Left lung (tissue), 4 donors: ENCODE measurements at regions not wholly inside any gene's neighbourhood (a gene's known extent, or its start where the extent isn't known, plus 50 kb on each side); places are given as distances from the start of the nearest gene placed in this dataset.

Experiments used
- ATAC-seq: fragments of 200-7000 bp; cut with Tn5 transposase; one replicate; pipeline ENCODE4 v1.9.1; 2020; ENCODE audit warnings: moderate library complexity
- DNase-seq, 4 donors: peaks; one replicate each; pipeline ENCODE4 v3.0.0-alpha.2; 2013 to 2020
- H3K27ac ChIP-seq, 2 donors: fragments of 200-600 bp; sonication (generic) in 1 of 2; one replicate each; pipeline versions ENCODE4 v1.5.0 to v1.8.0; 2020 to 2021
- H3K27me3 ChIP-seq, 2 donors: fragments of 200-600 bp; sonication (generic) in 1 of 2; one replicate each; pipeline versions ENCODE4 v1.5.0 to v1.8.0; 2020 to 2021
- H3K36me3 ChIP-seq, 2 donors: fragments of 200-600 bp; sonication (generic) in 1 of 2; one replicate each; pipeline versions ENCODE4 v1.5.0 to v1.8.0; 2020 to 2021
- H3K4me1 ChIP-seq, 2 donors: fragments of 200-600 bp; one replicate each; pipeline ENCODE4 v1.8.0; 2021
- H3K4me3 ChIP-seq, 2 donors: fragments of 200-600 bp; sonication (generic) in 1 of 2; one replicate each; pipeline versions ENCODE4 v1.5.0 to v1.8.0; 2020 to 2021; ENCODE audit warnings: mild to moderate bottlenecking in 1 of 2
- H3K9me3 ChIP-seq, 2 donors: fragments of 200-600 bp; sonication (generic) in 1 of 2; one replicate each; pipeline versions ENCODE4 v1.5.0 to v1.8.0; 2020 to 2021
- CTCF ChIP-seq, 2 donors: fragments of 200-600 bp; sonication (generic) in 1 of 2; IDR thresholded peaks; one replicate each; pipeline versions ENCODE4 v1.5.0 to v1.8.0; 2021; ENCODE audit warnings: antibody characterized with exemption in 2 of 2
- intact Hi-C, 2 donors: fragments of 100-400 bp; cut with DNase I; formaldehyde crosslinking; loops; one replicate each; pipeline versions ENCODE4 v1.11.2 to v1.14.2; 2022
- donor health status: DM: no; HTN: yes; CAD: no.
- donor health status: DM: no; HTN: no; CAD: no.

GRCh38 chr13:61608138-61608537, 192.5 kb upstream of the PCDH20 start:
- intact Hi-C loops = no loop called here
- H3K27me3 ChIP-seq = no peaks in the 10 kb centered on the region
- TF ChIP-seq CTCF (IDR thresholded peaks at IDR 0.05) = no peak
- H3K36me3 ChIP-seq = no peaks in the 10 kb centered on the region
- no peaks in the 10 kb centered on the region for H3K9me3 ChIP-seq
- DNase-seq = no peak
- H3K4me3 ChIP-seq = no peak overlapping the region
- no peaks in the 10 kb centered on the region for H3K4me1 ChIP-seq
- H3K27ac ChIP-seq = no peak overlapping the region
- ATAC-seq = no peak

- no peaks in the 10 kb centered on the region for H3K27me3 ChIP-seq
- H3K27ac ChIP-seq = no peak overlapping the region
- no peaks in the 10 kb centered on the region for H3K36me3 ChIP-seq
- intact Hi-C loops = no loop called here
- ATAC-seq = no peak
- DNase-seq = no peak
- no peaks in the 10 kb centered on the region for H3K9me3 ChIP-seq
- H3K4me1 ChIP-seq = no peaks in the 10 kb centered on the region
- no peak overlapping the region for H3K4me3 ChIP-seq
- no peak for TF ChIP-seq CTCF (IDR thresholded peaks at IDR 0.05)
Observed at GRCh38 chr13:61600360-61601033, 184.8 kb upstream of the PCDH20 start.

- DNase-seq = no peak
- Histone ChIP-seq H3K4me3 (no peak overlapping the region), H3K27me3 (no peaks in the 10 kb centered on the region), H3K36me3 (no peaks in the 10 kb centered on the region), H3K27ac (no peak overlapping the region), H3K9me3 (no peaks in the 10 kb centered on the region), H3K4me1 (no peaks in the 10 kb centered on the region)
- no peak for TF ChIP-seq CTCF (IDR thresholded peaks at IDR 0.05)
- no peak for ATAC-seq
- intact Hi-C loops = no loop called here
Observed at GRCh38 chr13:61592489-61592888, 176.8 kb upstream of the PCDH20 start.

- peaks cover 0 to 2% of the 10 kb centered on the region in 2 donors for H3K9me3 ChIP-seq
- H3K4me3 ChIP-seq = no peak overlapping the region
- TF ChIP-seq CTCF (IDR thresholded peaks at IDR 0.05) = no peak
- intact Hi-C loops = no loop called here
- H3K27ac ChIP-seq = no peak overlapping the region
- no peak for ATAC-seq
- no peaks in the 10 kb centered on the region for H3K36me3 ChIP-seq
- no peaks in the 10 kb centered on the region for H3K4me1 ChIP-seq
- DNase-seq = no peak
- no peaks in the 10 kb centered on the region for H3K27me3 ChIP-seq
Observed at GRCh38 chr13:61575973-61576372, 160.3 kb upstream of the PCDH20 start.

GRCh38 chr13:61563645-61564044, 148.0 kb upstream of the PCDH20 start:
- no peak for TF ChIP-seq CTCF (IDR thresholded peaks at IDR 0.05)
- H3K9me3 ChIP-seq = no peaks in the 10 kb centered on the region

More at GRCh38 chr13:61563645-61564044, 148.0 kb upstream of the PCDH20 start:
- Histone ChIP-seq H3K4me1 (no peaks in the 10 kb centered on the region), H3K4me3 (no peak overlapping the region), H3K36me3 (no peaks in the 10 kb centered on the region), H3K27ac (no peak overlapping the region), H3K27me3 (no peaks in the 10 kb centered on the region)
- DNase-seq = no peak
- no peak for ATAC-seq
- intact Hi-C loops = no loop called here
